ENCODE measurements at regions not wholly inside any gene's neighbourhood (a gene's known extent, or its start where the extent isn't known, plus 50 kb on each side); places are given as distances from the start of the nearest gene placed in this dataset.
A peak's percentile ranks its signal among the peaks of the same experiment; 100 is the strongest.
"Not testable (repeated sequence)": the region's sequence is repeated elsewhere in the genome, so short reads cannot be mapped to it uniquely, and the experiment has no call there.

- DNase-seq = not testable (repeated sequence)
These were observed 108.1 kb upstream of the TMEM132E start for GRCh38 chr17:34471278-34471677.

- no peak for DNase-seq
These were observed 102.8 kb upstream of the CCL1 start for GRCh38 chr17:34465789-34466188.

- DNase-seq = no peak
These were observed 101.8 kb upstream of the CCL1 start for GRCh38 chr17:34464812-34465211.

- no peak for DNase-seq
These were observed 95.2 kb upstream of the CCL1 start for GRCh38 chr17:34458266-34458665.

- no peak for DNase-seq
These were observed 93.1 kb upstream of the CCL1 start for GRCh38 chr17:34456121-34456520.

GRCh38 chr17:34452769-34453168 lies 89.7 kb upstream of the CCL1 start:
- DNase-seq = no peak

- no peak for DNase-seq
These were observed 88.3 kb upstream of the CCL1 start for GRCh38 chr17:34451313-34451712.

GRCh38 chr17:34447406-34447805 lies 84.4 kb upstream of the CCL1 start:
- DNase-seq = no peak

- no peak for DNase-seq
These were observed 82.1 kb upstream of the CCL1 start for GRCh38 chr17:34445101-34445500.

GRCh38 chr17:34443619-34444469 lies 80.8 kb upstream of the CCL1 start:
- no peak for DNase-seq

GRCh38 chr17:34442387-34443111 lies 79.5 kb upstream of the CCL1 start:
- DNase-seq = no peak

GRCh38 chr17:34437188-34437587 lies 74.2 kb upstream of the CCL1 start:
- DNase-seq = no peak

GRCh38 chr17:34436607-34437006 lies 73.6 kb upstream of the CCL1 start:
- no peak for DNase-seq

- no peak for DNase-seq
These were observed 72.3 kb upstream of the CCL1 start for GRCh38 chr17:34435182-34435928.

GRCh38 chr17:34434052-34434451 lies 71.0 kb upstream of the CCL1 start:
- no peak for DNase-seq

- no peak for DNase-seq
These were observed 61.9 kb upstream of the CCL1 start for GRCh38 chr17:34424814-34425491.

- DNase-seq = no peak
These were observed 61.2 kb upstream of the CCL1 start for GRCh38 chr17:34423978-34424813.

GRCh38 chr17:34423315-34423714 lies 60.3 kb upstream of the CCL1 start:
- not testable (repeated sequence) for DNase-seq

- no peak for DNase-seq
These were observed 57.9 kb upstream of the CCL1 start for GRCh38 chr17:34420900-34421299.

- DNase-seq = peak; percentile 41
These were observed 57.3 kb upstream of the CCL1 start for GRCh38 chr17:34420254-34420766.

- DNase-seq = no peak
These were observed 53.1 kb upstream of the CCL1 start for GRCh38 chr17:34416116-34416515.

- no peak for DNase-seq
These were observed 51.3 kb upstream of the CCL1 start for GRCh38 chr17:34414339-34414738.
